ENCODE measurements at regions not wholly inside any gene's neighbourhood (a gene's known extent, or its start where the extent isn't known, plus 50 kb on each side); places are given as distances from the start of the nearest gene placed in this dataset.

DNA sequence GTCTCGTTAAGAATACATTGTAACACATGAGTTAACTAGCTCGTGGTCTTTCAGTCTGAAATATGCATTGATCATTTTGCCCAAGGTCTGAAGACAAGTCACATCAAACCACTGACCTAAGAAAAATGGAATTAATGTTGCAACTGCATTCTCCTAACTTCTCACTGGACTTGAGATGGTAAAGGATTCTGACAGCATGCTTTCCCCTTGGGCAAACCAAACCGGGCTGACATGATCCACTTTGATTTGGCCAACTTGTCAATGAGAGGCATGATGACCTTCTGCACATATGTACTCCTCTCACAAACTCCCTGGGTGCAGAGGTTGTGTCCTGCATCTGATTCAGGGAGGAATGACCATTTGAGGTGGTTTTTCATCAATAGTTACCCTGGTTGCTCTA, 1982.5 kb upstream of the PIK3C3 start:
- H3K4me3 ChIP-seq (ENCODE audit: low read length): no peak overlapping the region

GRCh38 chr18:39969803-39970494, 1985.1 kb upstream of the PIK3C3 start:
- Histone ChIP-seq H3K9me2 (replicated peaks; ENCODE audit: control insufficient read depth, low read length) (no peaks in the 10 kb centered on the region), H3K9me3 (ENCODE audit: control insufficient read depth, insufficient read depth, low read length) (no peaks in the 10 kb centered on the region), H3K36me3 (ENCODE audit: control insufficient read depth, low read length) (no peaks in the 10 kb centered on the region), H3K4me2 (ENCODE audit: low read length) (no peak overlapping the region), H4K20me1 (ENCODE audit: control insufficient read depth, insufficient read depth, low read depth, low read length) (no peaks in the 10 kb centered on the region), H3K79me2 (ENCODE audit: control insufficient read depth, low read length) (no peaks in the 10 kb centered on the region), H3F3A (ENCODE audit: control insufficient read depth, insufficient read depth) (no peaks in the 10 kb centered on the region), H3K27ac (ENCODE audit: low read depth, low read length) (no peak overlapping the region), H3K4me1 (ENCODE audit: control insufficient read depth, low read length) (no peaks in the 10 kb centered on the region), H3K4me3 (ENCODE audit: low read length) (no peak overlapping the region), H3K27me3 (ENCODE audit: control insufficient read depth, low read length) (no peaks in the 10 kb centered on the region)
- no peak for TF ChIP-seq EZH2phosphoT487 (IDR thresholded peaks at IDR 0.05; ENCODE audit: borderline replicate concordance, low read length)
- TF ChIP-seq, protein P1, sequence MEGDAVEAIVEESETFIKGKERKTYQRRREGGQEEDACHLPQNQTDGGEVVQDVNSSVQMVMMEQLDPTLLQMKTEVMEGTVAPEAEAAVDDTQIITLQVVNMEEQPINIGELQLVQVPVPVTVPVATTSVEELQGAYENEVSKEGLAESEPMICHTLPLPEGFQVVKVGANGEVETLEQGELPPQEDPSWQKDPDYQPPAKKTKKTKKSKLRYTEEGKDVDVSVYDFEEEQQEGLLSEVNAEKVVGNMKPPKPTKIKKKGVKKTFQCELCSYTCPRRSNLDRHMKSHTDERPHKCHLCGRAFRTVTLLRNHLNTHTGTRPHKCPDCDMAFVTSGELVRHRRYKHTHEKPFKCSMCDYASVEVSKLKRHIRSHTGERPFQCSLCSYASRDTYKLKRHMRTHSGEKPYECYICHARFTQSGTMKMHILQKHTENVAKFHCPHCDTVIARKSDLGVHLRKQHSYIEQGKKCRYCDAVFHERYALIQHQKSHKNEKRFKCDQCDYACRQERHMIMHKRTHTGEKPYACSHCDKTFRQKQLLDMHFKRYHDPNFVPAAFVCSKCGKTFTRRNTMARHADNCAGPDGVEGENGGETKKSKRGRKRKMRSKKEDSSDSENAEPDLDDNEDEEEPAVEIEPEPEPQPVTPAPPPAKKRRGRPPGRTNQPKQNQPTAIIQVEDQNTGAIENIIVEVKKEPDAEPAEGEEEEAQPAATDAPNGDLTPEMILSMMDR (IDR thresholded peaks at IDR 0.05; ENCODE audit: low read depth, low read length, poor library complexity, severe bottlenecking): no peak

More for the DNA sequence above, 1982.5 kb upstream of the PIK3C3 start:
- Histone ChIP-seq H3K79me2 (ENCODE audit: control insufficient read depth, low read length) (no peaks in the 10 kb centered on the region), H3K4me1 (ENCODE audit: control insufficient read depth, low read length) (no peaks in the 10 kb centered on the region), H3K4me2 (ENCODE audit: low read length) (no peak overlapping the region), H3K9me2 (replicated peaks; ENCODE audit: control insufficient read depth, low read length) (no peaks in the 10 kb centered on the region), H3K9me3 (ENCODE audit: control insufficient read depth, insufficient read depth, low read length) (no peaks in the 10 kb centered on the region; the same call in 1 of the 2 replicates), H3K36me3 (ENCODE audit: control insufficient read depth, low read length) (no peaks in the 10 kb centered on the region), H3K27me3 (ENCODE audit: control insufficient read depth, low read length) (no peaks in the 10 kb centered on the region), H3K27ac (ENCODE audit: low read depth, low read length) (no peak overlapping the region), H3F3A (ENCODE audit: control insufficient read depth, insufficient read depth) (no peaks in the 10 kb centered on the region), H4K20me1 (ENCODE audit: control insufficient read depth, insufficient read depth, low read depth, low read length) (no peaks in the 10 kb centered on the region)
- no peak for TF ChIP-seq EZH2phosphoT487 (IDR thresholded peaks at IDR 0.05; ENCODE audit: borderline replicate concordance, low read length)
- TF ChIP-seq, protein P1 (IDR thresholded peaks at IDR 0.05; ENCODE audit: low read depth, low read length, poor library complexity, severe bottlenecking): no peak

DNA sequence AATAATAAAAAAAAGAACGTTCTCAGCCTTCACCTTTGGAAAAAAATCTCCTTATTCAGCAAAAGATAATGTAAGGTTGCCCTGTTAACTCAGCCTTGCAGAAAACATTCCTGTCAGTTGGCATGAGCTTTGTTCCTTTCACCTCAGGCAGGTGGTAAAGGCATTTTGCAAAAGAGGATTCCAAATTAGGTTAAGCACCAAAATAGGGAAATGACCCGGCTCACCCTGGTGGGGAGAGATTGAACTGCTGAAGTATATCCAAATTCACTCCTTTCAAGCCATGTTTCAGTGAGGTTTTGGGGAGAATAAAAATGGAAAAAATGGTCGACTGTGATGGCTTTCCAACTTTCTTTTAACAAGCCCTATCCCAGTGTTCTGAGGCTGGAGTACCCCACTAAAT, 1988.8 kb upstream of the PIK3C3 start:
- no peak overlapping the region for H3K4me2 ChIP-seq (ENCODE audit: low read length)
- H3K9me2 ChIP-seq (replicated peaks; ENCODE audit: control insufficient read depth, low read length): no peaks in the 10 kb centered on the region
- no peaks in the 10 kb centered on the region for H3K4me1 ChIP-seq (ENCODE audit: control insufficient read depth, low read length)
- H3F3A ChIP-seq (ENCODE audit: control insufficient read depth, insufficient read depth): no peaks in the 10 kb centered on the region
- no peaks in the 10 kb centered on the region for H4K20me1 ChIP-seq (ENCODE audit: control insufficient read depth, insufficient read depth, low read depth, low read length)
- no peak overlapping the region for H3K27ac ChIP-seq (ENCODE audit: low read depth, low read length)
- H3K36me3 ChIP-seq (ENCODE audit: control insufficient read depth, low read length): no peaks in the 10 kb centered on the region
- no peak overlapping the region for H3K4me3 ChIP-seq (ENCODE audit: low read length)
- TF ChIP-seq, protein P1 (IDR thresholded peaks at IDR 0.05; ENCODE audit: low read depth, low read length, poor library complexity, severe bottlenecking): no peak
- TF ChIP-seq EZH2phosphoT487 (IDR thresholded peaks at IDR 0.05; ENCODE audit: borderline replicate concordance, low read length): no peak
- no peaks in the 10 kb centered on the region for H3K27me3 ChIP-seq (ENCODE audit: control insufficient read depth, low read length)
- no peaks in the 10 kb centered on the region for H3K9me3 ChIP-seq (ENCODE audit: control insufficient read depth, insufficient read depth, low read length)
- H3K79me2 ChIP-seq (ENCODE audit: control insufficient read depth, low read length): no peaks in the 10 kb centered on the region

Measured in DOHH2 (cell line).